Thyroid gland (tissue), 4 donors: ENCODE measurements at regions not wholly inside any gene's neighbourhood (a gene's known extent, or its start where the extent isn't known, plus 50 kb on each side); places are given as distances from the start of the nearest gene placed in this dataset.
"Not testable (repeated sequence)": the region's sequence is repeated elsewhere in the genome, so short reads cannot be mapped to it uniquely, and the experiment has no call there.

Source experiments
- POLR2A ChIP-seq, 2 donors: fragments of 450-650 bp; IDR thresholded peaks; one replicate each; pipeline ENCODE4 v1.6.1; 2017; ENCODE audit warnings: antibody characterized with exemption in 2 of 2, mild to moderate bottlenecking in 2 of 2, moderate library complexity in 1 of 2
- TF ChIP-seq, protein P1 (sequence below), 6 experiments: fragments of 200-600 bp in 3 of 6; fragments of 450-650 bp in 3 of 6; sonication (generic) in 3 of 6; IDR thresholded peaks; one replicate each; pipeline ENCODE4 v1.5.1; 2016 to 2019; ENCODE audit warnings: antibody characterized with exemption in 6 of 6, mild to moderate bottlenecking in 2 of 6, inconsistent platforms in 1 of 6, moderate library complexity in 1 of 6

DNA sequence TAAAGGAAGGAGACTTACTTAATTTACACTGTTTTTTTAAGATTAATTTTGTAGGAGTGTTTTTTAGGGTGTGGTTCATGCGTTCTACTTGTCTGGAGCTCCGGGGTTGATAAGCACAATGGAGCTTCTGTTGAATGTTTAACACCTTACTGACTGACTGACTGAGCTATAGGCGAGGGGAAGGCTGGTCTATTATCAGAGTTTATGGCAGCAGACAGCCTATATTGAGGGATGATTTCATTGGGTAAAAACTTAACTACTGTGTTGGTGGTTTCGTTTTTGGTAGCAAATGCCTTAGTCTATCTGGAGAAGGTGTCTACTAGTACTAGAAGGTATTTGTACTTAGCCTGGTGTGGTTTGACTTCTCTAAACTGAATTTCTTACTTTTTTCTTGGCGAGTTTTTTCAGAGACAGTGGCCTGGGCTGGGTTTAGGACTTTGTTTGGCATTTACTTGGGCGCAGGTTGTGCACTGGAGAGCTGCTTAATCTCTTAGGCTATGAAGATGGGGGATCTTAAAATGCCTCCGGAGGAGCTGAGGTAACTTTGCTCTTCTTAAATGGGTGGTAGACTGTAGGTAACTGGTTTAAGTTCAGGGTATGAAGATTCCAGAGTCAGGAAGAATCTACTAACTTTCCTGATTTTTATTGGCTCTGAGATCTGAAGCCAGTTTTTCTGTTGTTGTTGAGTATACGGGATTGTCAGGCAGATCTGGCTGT is 130.2 kb downstream of the ART5 start:
- not testable (repeated sequence) for TF ChIP-seq POLR2A (IDR thresholded peaks at IDR 0.05)
- TF ChIP-seq, protein P1, sequence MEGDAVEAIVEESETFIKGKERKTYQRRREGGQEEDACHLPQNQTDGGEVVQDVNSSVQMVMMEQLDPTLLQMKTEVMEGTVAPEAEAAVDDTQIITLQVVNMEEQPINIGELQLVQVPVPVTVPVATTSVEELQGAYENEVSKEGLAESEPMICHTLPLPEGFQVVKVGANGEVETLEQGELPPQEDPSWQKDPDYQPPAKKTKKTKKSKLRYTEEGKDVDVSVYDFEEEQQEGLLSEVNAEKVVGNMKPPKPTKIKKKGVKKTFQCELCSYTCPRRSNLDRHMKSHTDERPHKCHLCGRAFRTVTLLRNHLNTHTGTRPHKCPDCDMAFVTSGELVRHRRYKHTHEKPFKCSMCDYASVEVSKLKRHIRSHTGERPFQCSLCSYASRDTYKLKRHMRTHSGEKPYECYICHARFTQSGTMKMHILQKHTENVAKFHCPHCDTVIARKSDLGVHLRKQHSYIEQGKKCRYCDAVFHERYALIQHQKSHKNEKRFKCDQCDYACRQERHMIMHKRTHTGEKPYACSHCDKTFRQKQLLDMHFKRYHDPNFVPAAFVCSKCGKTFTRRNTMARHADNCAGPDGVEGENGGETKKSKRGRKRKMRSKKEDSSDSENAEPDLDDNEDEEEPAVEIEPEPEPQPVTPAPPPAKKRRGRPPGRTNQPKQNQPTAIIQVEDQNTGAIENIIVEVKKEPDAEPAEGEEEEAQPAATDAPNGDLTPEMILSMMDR (IDR thresholded peaks at IDR 0.05) = not testable (repeated sequence)
